ENCODE measurements at regions not wholly inside any gene's neighbourhood (a gene's known extent, or its start where the extent isn't known, plus 50 kb on each side); places are given as distances from the start of the nearest gene placed in this dataset.

DNA sequence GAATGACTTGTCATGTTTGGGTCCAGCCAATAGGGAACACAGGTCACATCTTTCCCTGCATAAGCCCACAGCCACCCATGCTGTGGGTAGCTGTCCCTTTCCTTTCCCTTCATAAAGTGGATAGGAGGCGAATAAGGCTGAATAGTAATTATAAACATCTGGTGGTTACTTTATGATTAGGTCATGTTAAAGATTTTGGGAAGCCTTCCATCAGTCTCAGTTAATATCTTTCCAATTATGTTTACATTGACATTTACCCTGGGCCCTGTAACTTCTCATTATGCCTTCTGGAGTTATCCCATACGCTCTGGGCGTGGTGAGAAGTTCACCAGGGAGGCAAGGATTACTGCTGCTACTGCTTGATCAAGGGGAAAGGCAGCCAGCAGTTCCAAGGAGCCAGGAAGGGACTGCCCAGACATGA, 197.2 kb downstream of the HLX start:
- H3K4me1 ChIP-seq (ENCODE audit: control insufficient read depth, extremely low read depth, insufficient read depth, low read length) = no peaks in the 10 kb centered on the region
- no peaks in the 10 kb centered on the region for H3K36me3 ChIP-seq (ENCODE audit: control insufficient read depth in 2 of 2, extremely low read depth in 1 of 2, insufficient read depth in 2 of 2, low read length in 2 of 2)
- H3K9me1 ChIP-seq (replicated peaks; ENCODE audit: control insufficient read depth, extremely low read depth, insufficient read depth, low read length) = no peaks in the 10 kb centered on the region
- dilution Hi-C loops (cut with MboI; ENCODE audit: extremely low pct_ligation_motif_present, low sequenced_read_pairs) = no loop called here
- no peak for FAIRE-seq
- CTCF ChIA-PET = no interaction called here
- H3K27me3 ChIP-seq (ENCODE audit: control insufficient read depth in 2 of 2, insufficient read depth in 2 of 2, low read length in 2 of 2) = no peaks in the 10 kb centered on the region
- BruUV-seq (replicated peaks) = no TSS peak
- TF ChIP-seq CTCF (IDR thresholded peaks at IDR 0.05; ENCODE audit: extremely low read depth in 1 of 2, insufficient read depth in 1 of 2, low read depth in 1 of 2, low read length in 2 of 2) (no peak), POLR2AphosphoS5 (IDR thresholded peaks at IDR 0.05; ENCODE audit: insufficient read depth, low read depth, low read length) (no peak), GATA2 (IDR thresholded peaks at IDR 0.05; ENCODE audit: insufficient read depth, insufficient read length, low read depth, low read length) (no peak)
- TF ChIP-seq, protein P1, sequence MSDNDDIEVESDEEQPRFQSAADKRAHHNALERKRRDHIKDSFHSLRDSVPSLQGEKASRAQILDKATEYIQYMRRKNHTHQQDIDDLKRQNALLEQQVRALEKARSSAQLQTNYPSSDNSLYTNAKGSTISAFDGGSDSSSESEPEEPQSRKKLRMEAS (IDR thresholded peaks at IDR 0.05; ENCODE audit: insufficient read depth, insufficient read length) = no peak
- H3K27ac ChIP-seq (ENCODE audit: insufficient read depth, low read depth, low read length) = no peak overlapping the region
- no peaks in the 10 kb centered on the region for H4K20me1 ChIP-seq (replicated peaks; ENCODE audit: control insufficient read depth, extremely low read depth, insufficient read depth, low read length)
- H3K4me3 ChIP-seq (replicated peaks in 1 of 3; ENCODE audit: insufficient read depth in 1 of 3, low read depth in 1 of 3, low read length in 3 of 3) = no peak overlapping the region
- no peak overlapping the region for H3K4me2 ChIP-seq (ENCODE audit: insufficient read depth, low read length)
- POLR2A ChIA-PET = no interaction called here
- DNase-seq (ENCODE audit: low read depth, low spot score) = no peak
- H3K9me3 ChIP-seq (replicated peaks; ENCODE audit: control insufficient read depth, insufficient read depth, low read length) = no peaks in the 10 kb centered on the region
- no peak overlapping the region for H2AFZ ChIP-seq (ENCODE audit: low read depth, low read length)
- no peaks in the 10 kb centered on the region for H3K79me2 ChIP-seq (ENCODE audit: control insufficient read depth, insufficient read depth, low read length)
- no peak overlapping the region for H3K9ac ChIP-seq (replicated peaks; ENCODE audit: extremely low read depth, insufficient read depth, low read length)
- intact Hi-C loops (cut with micrococcal nuclease) = no loop called here

DNA sequence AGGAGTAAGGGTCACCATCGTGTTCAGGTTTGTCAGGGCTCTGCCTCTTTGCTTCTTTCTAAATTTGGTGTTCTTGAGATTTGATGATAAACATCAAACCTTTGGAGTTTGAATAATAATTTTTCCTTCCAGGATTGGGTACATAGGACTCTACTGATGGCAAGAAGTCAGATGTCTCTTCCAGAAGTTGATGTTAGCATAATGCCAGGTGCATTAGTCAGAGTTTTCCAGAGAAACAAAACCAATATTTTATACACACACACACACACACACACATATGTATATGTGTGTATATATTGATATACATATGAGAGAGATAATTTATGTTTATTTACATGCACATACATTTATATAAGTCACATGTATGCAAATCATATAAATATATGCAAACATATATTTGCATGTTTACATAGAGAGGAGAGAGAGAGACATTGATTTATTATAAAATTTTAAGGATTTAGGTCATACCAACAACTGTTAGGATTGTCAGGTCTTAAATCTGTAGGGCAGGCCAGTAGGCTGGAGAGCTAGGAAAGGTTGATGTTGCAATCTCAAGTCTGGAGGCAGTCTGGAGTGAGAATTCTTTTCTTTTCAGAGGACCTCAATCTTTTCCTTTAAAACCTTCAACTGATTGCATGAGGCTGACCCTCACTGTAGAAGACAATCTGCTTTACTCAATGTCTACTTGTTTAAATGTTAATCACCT, 199.2 kb downstream of the HLX start:
- CTCF ChIA-PET = no interaction called here
- H3K27me3 ChIP-seq (ENCODE audit: control insufficient read depth in 2 of 2, insufficient read depth in 2 of 2, low read length in 2 of 2) = no peaks in the 10 kb centered on the region
- intact Hi-C loops (cut with micrococcal nuclease) = no loop called here
- no peak overlapping the region for H3K4me2 ChIP-seq (ENCODE audit: insufficient read depth, low read length)
- dilution Hi-C loops (cut with MboI; ENCODE audit: extremely low pct_ligation_motif_present, low sequenced_read_pairs) = no loop called here
- H3K27ac ChIP-seq (ENCODE audit: insufficient read depth, low read depth, low read length) = no peak overlapping the region
- no peaks in the 10 kb centered on the region for H3K9me3 ChIP-seq (replicated peaks; ENCODE audit: control insufficient read depth, insufficient read depth, low read length)
- H2AFZ ChIP-seq (ENCODE audit: low read depth, low read length) = no peak overlapping the region
- H3K9ac ChIP-seq (replicated peaks; ENCODE audit: extremely low read depth, insufficient read depth, low read length) = no peak overlapping the region
- no peak overlapping the region for H3K4me3 ChIP-seq (replicated peaks in 1 of 3; ENCODE audit: insufficient read depth in 1 of 3, low read depth in 1 of 3, low read length in 3 of 3)
- H3K79me2 ChIP-seq (ENCODE audit: control insufficient read depth, insufficient read depth, low read length) = no peaks in the 10 kb centered on the region
- FAIRE-seq = no peak
- H3K9me1 ChIP-seq (replicated peaks; ENCODE audit: control insufficient read depth, extremely low read depth, insufficient read depth, low read length) = no peaks in the 10 kb centered on the region
- H3K4me1 ChIP-seq (ENCODE audit: control insufficient read depth, extremely low read depth, insufficient read depth, low read length) = no peaks in the 10 kb centered on the region
- DNase-seq (ENCODE audit: low read depth, low spot score) = no peak
- TF ChIP-seq GATA2 (IDR thresholded peaks at IDR 0.05; ENCODE audit: insufficient read depth, insufficient read length, low read depth, low read length) (no peak), POLR2AphosphoS5 (IDR thresholded peaks at IDR 0.05; ENCODE audit: insufficient read depth, low read depth, low read length) (no peak), POLR2A (IDR thresholded peaks at IDR 0.05; ENCODE audit: low read depth, low read length) (no peak), CTCF (IDR thresholded peaks at IDR 0.05; ENCODE audit: extremely low read depth in 1 of 2, insufficient read depth in 1 of 2, low read depth in 1 of 2, low read length in 2 of 2) (no peak), EZH2 (IDR thresholded peaks at IDR 0.05; ENCODE audit: borderline replicate concordance, low read depth, low read length, severe bottlenecking) (no peak), FOS (IDR thresholded peaks at IDR 0.05; ENCODE audit: borderline replicate concordance, insufficient read depth, low read length) (no peak), MYC (IDR thresholded peaks at IDR 0.05; ENCODE audit: low read depth, low read length) (no peak), JUN (IDR thresholded peaks at IDR 0.05; ENCODE audit: borderline replicate concordance, insufficient read depth, insufficient read length, low read depth) (no peak)
- TF ChIP-seq, protein P1 (IDR thresholded peaks at IDR 0.05; ENCODE audit: insufficient read depth, insufficient read length) = no peak
- POLR2A ChIA-PET = no interaction called here
- no peaks in the 10 kb centered on the region for H3K36me3 ChIP-seq (ENCODE audit: control insufficient read depth in 2 of 2, extremely low read depth in 1 of 2, insufficient read depth in 2 of 2, low read length in 2 of 2)
- BruUV-seq (replicated peaks) = no TSS peak
- no peaks in the 10 kb centered on the region for H4K20me1 ChIP-seq (replicated peaks; ENCODE audit: control insufficient read depth, extremely low read depth, insufficient read depth, low read length)
